ENCODE measurements at regions not wholly inside any gene's neighbourhood (a gene's known extent, or its start where the extent isn't known, plus 50 kb on each side); places are given as distances from the start of the nearest gene placed in this dataset.

- TF ChIP-seq CTCF (conservative IDR thresholded peaks at IDR 0.05) (no peak), ZFX (IDR thresholded peaks at IDR 0.05) (no peak)
These were observed 273.2 kb upstream of the EMCN start for GRCh38 chr4:100790836-100791615.
